SU-DHL-6 (cell line): ENCODE measurements at regions not wholly inside any gene's neighbourhood (a gene's known extent, or its start where the extent isn't known, plus 50 kb on each side); places are given as distances from the start of the nearest gene placed in this dataset.

ENCODE experiments used
- H2AFZ ChIP-seq: fragments of 200-600 bp; sonication (generic); 2 replicates; pipeline ENCODE4 v1.6.1; 2014; ENCODE audit warnings: low read depth, mild to moderate bottlenecking, moderate library complexity, mixed read lengths, antibody characterized with exemption, low read length; ENCODE audit not compliant: severe bottlenecking
- H3F3A ChIP-seq: fragments of 200-600 bp; shearing (Covaris generic); 2 replicates; pipeline ENCODE4 v1.6.0; 2016; ENCODE audit warnings: antibody characterized with exemption, mild to moderate bottlenecking; ENCODE audit not compliant: insufficient read depth
- H3K27ac ChIP-seq: fragments of 200-600 bp; sonication (generic); 2 replicates; pipeline ENCODE4 v1.5.1; 2016; ENCODE audit warnings: low read depth, mild to moderate bottlenecking, low read length, moderate library complexity, mixed read lengths
- H3K27me3 ChIP-seq: fragments of 200-600 bp; sonication (generic), shearing (Covaris generic); 2 replicates; pipeline ENCODE4 v1.6.0; 2014; ENCODE audit warnings: mild to moderate bottlenecking, low read length
- H3K36me3 ChIP-seq: fragments of 200-600 bp; sonication (generic); 2 replicates; pipeline ENCODE4 v1.6.1; 2014; ENCODE audit warnings: mild to moderate bottlenecking, low read length, mixed read lengths
- H3K4me2 ChIP-seq: fragments of 300-600, 200-600 bp; shearing (Covaris generic), sonication (generic); 2 replicates; pipeline ENCODE4 v1.6.0; 2014; ENCODE audit warnings: low read length, low read depth, mild to moderate bottlenecking; ENCODE audit not compliant: poor library complexity, severe bottlenecking
- H3K4me3 ChIP-seq: fragments of 200-600 bp; sonication (generic); 2 replicates; pipeline ENCODE4 v1.5.1; 2014; ENCODE audit warnings: antibody characterized with exemption, low read length, mild to moderate bottlenecking, mixed read lengths; ENCODE audit not compliant: insufficient read depth, poor library complexity, severe bottlenecking
- H3K79me2 ChIP-seq: fragments of 200-600 bp; sonication (generic); 2 replicates; pipeline ENCODE4 v1.6.1; 2014; ENCODE audit warnings: mild to moderate bottlenecking, low read length, moderate library complexity; ENCODE audit not compliant: insufficient read depth
- H3K9ac ChIP-seq: fragments of 200-600 bp; sonication (generic); 2 replicates; pipeline ENCODE4 v1.7.0; 2014; ENCODE audit warnings: mild to moderate bottlenecking, low read length
- H3K9me2 ChIP-seq: fragments of 200-600 bp; sonication (generic); replicated peaks from 2 replicates; pipeline ENCODE4 v1.6.1; 2014; ENCODE audit warnings: low read length; ENCODE audit not compliant: insufficient read depth
- H3K9me3 ChIP-seq: fragments of 200-600 bp; sonication (generic); 2 replicates; pipeline ENCODE4 v1.6.1; 2014; ENCODE audit warnings: low read length, mixed read lengths; ENCODE audit not compliant: insufficient read depth
- H4K20me1 ChIP-seq: fragments of 200-600 bp; sonication (generic); 2 replicates; pipeline ENCODE4 v1.6.1; 2014; ENCODE audit warnings: low read depth, mild to moderate bottlenecking, antibody characterized with exemption, low read length, moderate library complexity, mixed read lengths
- EZH2phosphoT487 ChIP-seq: fragments of 200-600 bp; sonication (generic), shearing (Covaris generic); conservative IDR thresholded peaks from 2 replicates; pipeline ENCODE4 v1.6.1; 2018; ENCODE audit warnings: mild to moderate bottlenecking, antibody characterized with exemption, low read length, moderate library complexity, mixed read lengths
- TF ChIP-seq, protein P1 (sequence below): fragments of 200-600 bp; sonication (generic); IDR thresholded peaks from one replicate; pipeline ENCODE4 v1.5.1; 2017; ENCODE audit warnings: antibody characterized with exemption, mild to moderate bottlenecking, low read length, moderate library complexity; ENCODE audit not compliant: insufficient read depth, poor library complexity, severe bottlenecking

DNA sequence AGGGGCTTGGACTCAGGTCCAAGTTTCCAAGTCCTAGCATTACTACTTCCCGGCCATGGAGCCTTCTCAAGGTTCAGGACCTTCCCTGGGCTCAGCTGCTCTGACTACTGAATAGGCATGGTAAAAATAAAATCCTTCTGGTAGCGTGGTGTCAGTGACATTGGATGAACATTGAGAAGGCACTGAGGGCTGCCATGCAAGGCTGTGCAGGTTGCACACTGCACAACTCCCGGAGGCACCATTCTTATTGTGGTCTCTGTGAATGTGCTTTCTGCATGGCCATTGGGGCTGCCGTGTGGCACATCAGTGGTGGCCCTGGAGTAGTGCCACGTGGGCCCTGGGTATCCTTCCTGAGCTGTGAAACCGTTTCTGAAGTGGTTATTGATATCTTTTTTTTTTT, 250.2 kb upstream of the CIBAR2 start:
- Histone ChIP-seq H3K27me3 (no peaks in the 10 kb centered on the region), H3K9ac (no peak overlapping the region), H4K20me1 (no peaks in the 10 kb centered on the region), H3F3A (no peaks in the 10 kb centered on the region), H3K79me2 (no peaks in the 10 kb centered on the region), H3K9me3 (no peaks in the 10 kb centered on the region), H3K27ac (no peak overlapping the region), H3K36me3 (no peaks in the 10 kb centered on the region), H3K9me2 (no peaks in the 10 kb centered on the region), H2AFZ (no peak overlapping the region), H3K4me3 (no peak overlapping the region), H3K4me2 (no peak overlapping the region)
- TF ChIP-seq EZH2phosphoT487, result no peak
- TF ChIP-seq, protein P1, sequence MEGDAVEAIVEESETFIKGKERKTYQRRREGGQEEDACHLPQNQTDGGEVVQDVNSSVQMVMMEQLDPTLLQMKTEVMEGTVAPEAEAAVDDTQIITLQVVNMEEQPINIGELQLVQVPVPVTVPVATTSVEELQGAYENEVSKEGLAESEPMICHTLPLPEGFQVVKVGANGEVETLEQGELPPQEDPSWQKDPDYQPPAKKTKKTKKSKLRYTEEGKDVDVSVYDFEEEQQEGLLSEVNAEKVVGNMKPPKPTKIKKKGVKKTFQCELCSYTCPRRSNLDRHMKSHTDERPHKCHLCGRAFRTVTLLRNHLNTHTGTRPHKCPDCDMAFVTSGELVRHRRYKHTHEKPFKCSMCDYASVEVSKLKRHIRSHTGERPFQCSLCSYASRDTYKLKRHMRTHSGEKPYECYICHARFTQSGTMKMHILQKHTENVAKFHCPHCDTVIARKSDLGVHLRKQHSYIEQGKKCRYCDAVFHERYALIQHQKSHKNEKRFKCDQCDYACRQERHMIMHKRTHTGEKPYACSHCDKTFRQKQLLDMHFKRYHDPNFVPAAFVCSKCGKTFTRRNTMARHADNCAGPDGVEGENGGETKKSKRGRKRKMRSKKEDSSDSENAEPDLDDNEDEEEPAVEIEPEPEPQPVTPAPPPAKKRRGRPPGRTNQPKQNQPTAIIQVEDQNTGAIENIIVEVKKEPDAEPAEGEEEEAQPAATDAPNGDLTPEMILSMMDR, result no peak

DNA sequence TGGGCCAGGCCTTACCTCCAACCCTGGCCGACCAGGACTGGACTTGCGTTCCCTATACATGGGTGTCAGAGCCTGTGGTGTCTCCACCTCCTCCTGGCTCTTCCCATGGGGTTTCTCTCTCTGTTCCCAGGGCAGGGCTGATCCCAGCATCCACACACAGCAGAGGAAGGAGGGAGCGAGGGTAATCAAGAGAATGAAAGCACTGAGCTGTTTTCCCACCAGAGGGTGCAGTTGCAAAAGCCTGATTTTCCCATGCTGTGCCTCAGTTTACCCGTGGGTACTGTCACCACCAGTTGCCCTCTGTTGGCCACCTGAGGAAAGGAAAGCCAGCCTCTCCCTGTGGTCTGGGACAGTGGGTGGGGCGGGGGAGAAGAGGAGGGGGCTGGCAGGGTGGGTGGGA, 249.7 kb upstream of the GSE1 start:
- Histone ChIP-seq H2AFZ (no peak overlapping the region), H3F3A (no peaks in the 10 kb centered on the region), H3K4me3 (no peak overlapping the region), H3K9me2 (no peaks in the 10 kb centered on the region), H3K9ac (no peak overlapping the region), H3K36me3 (no peaks in the 10 kb centered on the region), H3K4me2 (no peak overlapping the region), H4K20me1 (no peaks in the 10 kb centered on the region), H3K27ac (no peak overlapping the region), H3K79me2 (no peaks in the 10 kb centered on the region), H3K9me3 (no peaks in the 10 kb centered on the region), H3K27me3 (no peaks in the 10 kb centered on the region)
- no peak for TF ChIP-seq EZH2phosphoT487
- TF ChIP-seq, protein P1, result no peak

DNA sequence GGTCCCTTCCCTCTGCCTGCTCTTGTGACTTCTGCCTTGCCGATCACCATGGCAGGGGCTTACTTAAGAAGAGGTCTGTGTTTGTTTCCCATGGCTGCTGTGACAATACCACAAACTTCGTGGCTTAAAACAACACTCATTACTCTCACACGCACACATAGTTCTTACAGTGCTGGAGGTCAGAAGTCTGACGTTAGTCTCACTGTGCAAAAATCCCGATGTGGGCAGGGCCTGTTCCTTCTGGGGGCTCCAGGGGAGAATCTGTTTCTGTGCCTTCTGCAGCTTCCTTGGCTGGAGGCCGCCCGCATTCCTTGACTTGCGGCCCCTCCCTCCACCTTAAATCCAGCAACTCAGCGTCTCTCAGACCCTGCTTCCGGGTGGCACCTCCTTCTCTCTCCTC, 249.2 kb upstream of the GSE1 start:
- Histone ChIP-seq H3K4me3 (no peak overlapping the region), H3F3A (no peaks in the 10 kb centered on the region), H3K9ac (no peak overlapping the region), H3K4me2 (no peak overlapping the region), H3K79me2 (no peaks in the 10 kb centered on the region), H4K20me1 (no peaks in the 10 kb centered on the region), H3K9me2 (no peaks in the 10 kb centered on the region), H3K9me3 (no peaks in the 10 kb centered on the region), H3K27me3 (no peaks in the 10 kb centered on the region), H3K27ac (no peak overlapping the region), H2AFZ (no peak overlapping the region), H3K36me3 (no peaks in the 10 kb centered on the region)
- TF ChIP-seq EZH2phosphoT487, result no peak
- TF ChIP-seq, protein P1, result no peak
